ENCODE measurements at regions not wholly inside any gene's neighbourhood (a gene's known extent, or its start where the extent isn't known, plus 50 kb on each side); places are given as distances from the start of the nearest gene placed in this dataset.
"Not testable (repeated sequence)": the region's sequence is repeated elsewhere in the genome, so short reads cannot be mapped to it uniquely, and the experiment has no call there.

- FAIRE-seq: no peak
- no peak for DNase-seq (ENCODE audit: extremely low spot score, insufficient read length, low read depth)
Observed at GRCh38 chrX:34294665-34295064, 162.6 kb upstream of the FAM47A start.

DNA sequence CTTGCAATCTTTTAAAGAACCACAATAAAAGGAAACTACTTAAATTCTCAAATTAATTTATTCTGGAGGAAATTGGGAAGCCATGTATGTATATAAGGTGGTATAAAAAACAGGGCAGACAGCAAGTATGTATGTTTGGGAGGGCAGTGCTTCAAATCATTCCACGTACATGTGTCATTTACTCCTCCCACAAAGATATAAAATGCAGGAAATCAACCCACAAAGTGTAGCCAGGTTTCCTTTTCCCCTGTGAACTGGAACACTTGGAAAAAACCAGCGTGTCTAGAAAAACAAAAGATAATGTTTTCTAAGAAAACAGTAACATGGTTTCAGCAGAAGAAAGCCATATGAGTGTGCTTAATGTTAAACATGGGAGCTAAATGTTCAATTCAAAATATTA, 156.7 kb upstream of the FAM47A start:
- FAIRE-seq (no peak), DNase-seq (ENCODE audit: extremely low spot score, insufficient read length, low read depth) (no peak)

- FAIRE-seq (no peak), DNase-seq (ENCODE audit: extremely low spot score, insufficient read length, low read depth) (no peak)
Observed at GRCh38 chrX:34279866-34280560, 147.9 kb upstream of the FAM47A start.

- FAIRE-seq: no peak
- DNase-seq (ENCODE audit: extremely low spot score, insufficient read length, low read depth): no peak
Observed at GRCh38 chrX:34275699-34276098, 143.6 kb upstream of the FAM47A start.

DNA sequence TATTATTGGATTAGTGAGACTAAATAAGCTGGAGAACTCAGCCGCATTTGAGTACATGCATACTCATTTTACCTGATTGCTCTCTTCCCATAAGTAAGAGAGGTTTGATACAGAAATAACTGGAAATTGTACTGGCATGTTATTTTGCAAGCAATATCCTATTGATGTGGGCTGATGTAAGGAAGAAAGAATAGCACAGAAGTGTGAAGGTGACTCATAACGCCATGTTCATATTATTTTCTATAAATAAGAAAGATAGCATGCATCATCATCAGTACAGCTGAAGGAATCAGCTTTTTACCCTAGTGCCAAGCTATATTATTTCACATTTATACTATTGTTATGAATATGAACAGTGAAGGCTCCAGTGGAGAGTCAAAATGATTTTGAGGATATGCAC, 138.3 kb upstream of the FAM47A start:
- FAIRE-seq (no peak), DNase-seq (ENCODE audit: extremely low spot score, insufficient read length, low read depth) (no peak)

DNA sequence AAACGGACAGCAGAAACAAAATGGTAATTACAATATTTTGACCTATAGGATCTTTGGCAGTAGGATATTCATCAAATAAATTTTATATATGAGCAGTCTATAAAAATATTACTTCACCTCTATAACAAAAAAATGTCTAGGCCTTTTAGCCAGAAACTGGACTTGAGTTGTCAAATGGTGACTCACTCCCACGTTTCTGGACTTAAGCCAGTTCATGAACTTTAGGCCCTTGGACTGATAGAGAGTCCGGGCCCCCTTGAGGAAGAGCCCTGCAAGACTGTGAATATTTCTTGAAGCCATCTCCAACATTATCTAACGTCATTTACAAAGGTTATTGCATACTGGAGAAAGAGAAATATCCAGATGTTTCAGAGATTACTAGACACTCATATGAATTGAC, 106.8 kb upstream of the FAM47A start:
- no peak for DNase-seq (ENCODE audit: extremely low spot score, insufficient read length, low read depth)
- no peak for FAIRE-seq

DNA sequence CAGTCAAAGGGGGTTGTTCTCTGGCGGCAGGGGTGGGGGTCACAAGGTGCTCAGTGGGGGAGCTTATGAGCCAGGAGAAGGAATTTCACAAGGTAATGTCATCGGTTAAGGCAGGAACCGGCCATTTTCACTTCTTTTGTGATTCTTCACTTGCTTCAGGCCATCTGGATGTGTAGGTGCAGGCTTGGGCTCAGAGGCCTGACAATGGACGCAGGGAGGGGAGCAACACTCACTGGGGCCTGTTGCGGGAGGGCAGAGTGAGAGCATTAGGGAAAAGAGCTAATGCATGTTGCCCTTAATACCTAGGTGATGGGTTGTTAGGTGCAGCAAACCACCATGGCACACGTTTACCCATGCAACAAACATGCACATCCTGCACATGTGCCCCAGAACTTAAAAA, 98.0 kb upstream of the FAM47A start:
- FAIRE-seq: not testable (repeated sequence)

GRCh38 chrX:34227804-34228203, 95.7 kb upstream of the FAM47A start:
- FAIRE-seq (no peak), DNase-seq (ENCODE audit: extremely low spot score, insufficient read length, low read depth) (no peak)

More for the DNA sequence above, 98.0 kb upstream of the FAM47A start:
- DNase-seq (ENCODE audit: extremely low spot score, insufficient read length, low read depth): not testable (repeated sequence)

GRCh38 chrX:34223574-34223973, 91.5 kb upstream of the FAM47A start:
- DNase-seq (ENCODE audit: extremely low spot score, insufficient read length, low read depth): no peak
- FAIRE-seq: no peak

DNA sequence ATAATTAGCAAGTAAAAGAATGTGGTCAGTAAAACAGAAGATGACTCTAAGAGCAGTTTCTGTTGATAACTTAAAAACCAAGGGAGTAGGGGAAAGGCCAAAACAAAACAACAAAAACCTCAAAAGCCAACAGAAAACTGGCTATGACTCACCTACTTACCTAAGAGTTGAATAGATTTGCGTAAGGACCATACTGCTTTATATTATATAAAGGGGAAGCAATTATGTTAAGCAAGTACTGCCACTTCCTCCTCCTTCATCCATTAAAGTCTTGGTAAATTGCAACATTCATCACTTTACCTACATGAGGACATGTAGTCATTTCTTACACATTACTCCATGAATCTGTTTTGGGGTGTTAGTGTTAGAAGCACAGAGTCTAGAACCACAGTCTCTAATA, 85.9 kb upstream of the FAM47A start:
- no peak for FAIRE-seq
- no peak for DNase-seq (ENCODE audit: extremely low spot score, insufficient read length, low read depth)

DNA sequence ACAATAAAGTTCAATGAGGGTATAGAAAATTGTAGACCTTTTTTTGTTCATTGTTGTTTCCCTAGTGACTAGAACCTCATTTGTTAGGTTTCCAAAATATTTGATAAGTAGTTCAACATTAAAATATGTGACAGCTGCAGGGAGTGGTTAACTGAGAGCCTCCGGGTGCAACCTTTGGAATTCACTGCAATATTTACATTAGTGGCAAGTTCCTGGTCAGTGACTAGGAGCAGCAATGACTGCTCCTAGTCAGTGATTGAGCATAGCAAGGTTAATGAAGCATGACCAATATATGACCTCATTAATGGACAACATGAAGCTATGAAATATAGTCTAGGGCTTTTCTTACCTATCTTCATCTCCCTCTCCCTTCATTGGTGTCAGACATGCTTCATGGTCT, 65.8 kb upstream of the FAM47A start:
- no peak for DNase-seq (ENCODE audit: extremely low spot score, insufficient read length, low read depth)
- no peak for FAIRE-seq
